ENCODE measurements at regions not wholly inside any gene's neighbourhood (a gene's known extent, or its start where the extent isn't known, plus 50 kb on each side); places are given as distances from the start of the nearest gene placed in this dataset.

DNA sequence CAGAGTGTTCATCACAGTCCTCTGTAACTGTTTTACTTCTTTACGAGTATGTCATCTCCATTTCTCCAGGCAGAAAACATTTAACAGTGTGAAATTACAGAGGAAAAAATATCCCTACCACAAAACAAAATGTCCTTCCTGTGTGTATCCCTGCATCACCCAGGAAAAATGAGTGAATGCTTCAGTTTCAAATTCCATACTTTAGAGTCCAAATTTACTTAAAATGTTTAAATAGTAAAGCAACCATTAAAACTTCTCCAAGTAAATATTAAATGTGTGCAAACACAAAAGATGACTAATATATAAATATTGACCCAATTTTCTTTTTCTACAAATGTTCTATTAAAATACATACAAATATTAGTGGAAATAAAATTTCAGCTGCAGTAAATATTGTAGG lies 1016.6 kb upstream of the PCDH20 start:
- Histone ChIP-seq H3K9me2 (replicated peaks; ENCODE audit: control insufficient read depth, low read length) (no peaks in the 10 kb centered on the region), H4K20me1 (ENCODE audit: control insufficient read depth, insufficient read depth, low read depth, low read length) (no peaks in the 10 kb centered on the region), H3K4me2 (ENCODE audit: low read length) (no peak overlapping the region), H3K27me3 (ENCODE audit: control insufficient read depth, low read length) (no peaks in the 10 kb centered on the region), H3K4me3 (ENCODE audit: low read length) (no peak overlapping the region), H3K9me3 (ENCODE audit: control insufficient read depth, insufficient read depth, low read length) (no peaks in the 10 kb centered on the region), H3K36me3 (ENCODE audit: control insufficient read depth, low read length) (no peaks in the 10 kb centered on the region), H3K27ac (ENCODE audit: low read depth, low read length) (no peak overlapping the region), H3K4me1 (ENCODE audit: control insufficient read depth, low read length) (no peaks in the 10 kb centered on the region), H3F3A (ENCODE audit: control insufficient read depth, insufficient read depth) (no peaks in the 10 kb centered on the region), H3K79me2 (ENCODE audit: control insufficient read depth, low read length) (no peaks in the 10 kb centered on the region)
- TF ChIP-seq EZH2phosphoT487 (IDR thresholded peaks at IDR 0.05; ENCODE audit: borderline replicate concordance, low read length), result no peak
- TF ChIP-seq, protein P1, sequence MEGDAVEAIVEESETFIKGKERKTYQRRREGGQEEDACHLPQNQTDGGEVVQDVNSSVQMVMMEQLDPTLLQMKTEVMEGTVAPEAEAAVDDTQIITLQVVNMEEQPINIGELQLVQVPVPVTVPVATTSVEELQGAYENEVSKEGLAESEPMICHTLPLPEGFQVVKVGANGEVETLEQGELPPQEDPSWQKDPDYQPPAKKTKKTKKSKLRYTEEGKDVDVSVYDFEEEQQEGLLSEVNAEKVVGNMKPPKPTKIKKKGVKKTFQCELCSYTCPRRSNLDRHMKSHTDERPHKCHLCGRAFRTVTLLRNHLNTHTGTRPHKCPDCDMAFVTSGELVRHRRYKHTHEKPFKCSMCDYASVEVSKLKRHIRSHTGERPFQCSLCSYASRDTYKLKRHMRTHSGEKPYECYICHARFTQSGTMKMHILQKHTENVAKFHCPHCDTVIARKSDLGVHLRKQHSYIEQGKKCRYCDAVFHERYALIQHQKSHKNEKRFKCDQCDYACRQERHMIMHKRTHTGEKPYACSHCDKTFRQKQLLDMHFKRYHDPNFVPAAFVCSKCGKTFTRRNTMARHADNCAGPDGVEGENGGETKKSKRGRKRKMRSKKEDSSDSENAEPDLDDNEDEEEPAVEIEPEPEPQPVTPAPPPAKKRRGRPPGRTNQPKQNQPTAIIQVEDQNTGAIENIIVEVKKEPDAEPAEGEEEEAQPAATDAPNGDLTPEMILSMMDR (IDR thresholded peaks at IDR 0.05; ENCODE audit: low read depth, low read length, poor library complexity, severe bottlenecking), result no peak

- no peaks in the 10 kb centered on the region for H3K79me2 ChIP-seq (ENCODE audit: control insufficient read depth, low read length)
- no peak overlapping the region for H3K4me3 ChIP-seq (ENCODE audit: low read length)
- H3F3A ChIP-seq (ENCODE audit: control insufficient read depth, insufficient read depth), result no peaks in the 10 kb centered on the region
- no peaks in the 10 kb centered on the region for H3K4me1 ChIP-seq (ENCODE audit: control insufficient read depth, low read length)
- no peaks in the 10 kb centered on the region for H4K20me1 ChIP-seq (ENCODE audit: control insufficient read depth, insufficient read depth, low read depth, low read length)
- no peaks in the 10 kb centered on the region for H3K27me3 ChIP-seq (ENCODE audit: control insufficient read depth, low read length)
- H3K9me3 ChIP-seq (ENCODE audit: control insufficient read depth, insufficient read depth, low read length), result no peaks in the 10 kb centered on the region
- no peak for TF ChIP-seq EZH2phosphoT487 (IDR thresholded peaks at IDR 0.05; ENCODE audit: borderline replicate concordance, low read length)
- TF ChIP-seq, protein P1 (IDR thresholded peaks at IDR 0.05; ENCODE audit: low read depth, low read length, poor library complexity, severe bottlenecking), result no peak
- H3K36me3 ChIP-seq (ENCODE audit: control insufficient read depth, low read length), result no peaks in the 10 kb centered on the region
- no peaks in the 10 kb centered on the region for H3K9me2 ChIP-seq (replicated peaks; ENCODE audit: control insufficient read depth, low read length)
- H3K27ac ChIP-seq (ENCODE audit: low read depth, low read length), result no peak overlapping the region
- H3K4me2 ChIP-seq (ENCODE audit: low read length), result no peak overlapping the region
These were observed 1016.2 kb upstream of the PCDH20 start for GRCh38 chr13:62431852-62432251.

DNA sequence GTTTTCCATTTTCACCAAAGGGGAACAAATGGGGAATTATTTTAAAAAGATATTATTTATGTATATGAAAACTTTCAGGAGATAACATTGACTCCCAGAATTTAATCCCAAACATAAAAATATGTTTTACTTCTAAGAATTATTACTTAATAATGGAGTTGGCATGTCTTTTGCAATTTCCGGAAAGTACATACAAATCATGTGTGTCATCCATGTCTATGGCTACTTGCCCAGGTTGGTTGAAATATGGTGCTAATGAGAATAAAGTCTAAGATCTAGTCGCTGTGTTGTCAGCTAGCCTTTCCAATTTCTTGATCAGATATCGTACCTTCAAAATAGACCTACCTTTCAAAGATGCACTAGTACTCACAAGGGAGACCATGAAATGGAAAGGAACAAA lies 1003.2 kb upstream of the PCDH20 start:
- no peaks in the 10 kb centered on the region for H3K27me3 ChIP-seq (ENCODE audit: control insufficient read depth, low read length)
- H4K20me1 ChIP-seq (ENCODE audit: control insufficient read depth, insufficient read depth, low read depth, low read length), result no peaks in the 10 kb centered on the region
- H3K36me3 ChIP-seq (ENCODE audit: control insufficient read depth, low read length), result no peaks in the 10 kb centered on the region
- H3K27ac ChIP-seq (ENCODE audit: low read depth, low read length), result no peak overlapping the region
- H3K4me1 ChIP-seq (ENCODE audit: control insufficient read depth, low read length), result no peaks in the 10 kb centered on the region
- H3K9me3 ChIP-seq (ENCODE audit: control insufficient read depth, insufficient read depth, low read length), result no peaks in the 10 kb centered on the region
- TF ChIP-seq, protein P1 (IDR thresholded peaks at IDR 0.05; ENCODE audit: low read depth, low read length, poor library complexity, severe bottlenecking), result no peak
- no peak for TF ChIP-seq EZH2phosphoT487 (IDR thresholded peaks at IDR 0.05; ENCODE audit: borderline replicate concordance, low read length)
- H3K4me3 ChIP-seq (ENCODE audit: low read length), result no peak overlapping the region
- H3K9me2 ChIP-seq (replicated peaks; ENCODE audit: control insufficient read depth, low read length), result no peaks in the 10 kb centered on the region
- no peaks in the 10 kb centered on the region for H3F3A ChIP-seq (ENCODE audit: control insufficient read depth, insufficient read depth)
- no peaks in the 10 kb centered on the region for H3K79me2 ChIP-seq (ENCODE audit: control insufficient read depth, low read length)
- no peak overlapping the region for H3K4me2 ChIP-seq (ENCODE audit: low read length)

DNA sequence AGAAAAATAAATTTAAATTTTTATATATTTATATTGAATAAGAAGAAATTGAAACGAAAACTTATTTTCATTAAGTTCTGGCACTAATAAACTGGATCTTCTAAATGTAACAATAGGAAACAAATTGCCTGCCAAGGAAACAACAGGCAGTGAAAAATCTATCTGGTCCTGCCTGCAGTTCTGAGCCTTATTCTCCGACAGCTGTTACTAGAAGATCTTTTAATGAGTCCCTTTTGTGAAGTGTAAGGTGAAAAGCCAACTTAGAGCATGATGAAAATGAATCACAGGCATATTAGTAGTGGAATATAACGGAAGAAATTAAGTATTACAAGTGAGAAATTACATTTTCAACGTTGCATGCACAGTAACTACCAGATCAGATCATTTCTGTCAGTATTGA lies 1002.7 kb upstream of the PCDH20 start:
- Histone ChIP-seq H3K36me3 (ENCODE audit: control insufficient read depth, low read length) (no peaks in the 10 kb centered on the region), H3K4me3 (ENCODE audit: low read length) (no peak overlapping the region), H4K20me1 (ENCODE audit: control insufficient read depth, insufficient read depth, low read depth, low read length) (no peaks in the 10 kb centered on the region), H3K27ac (ENCODE audit: low read depth, low read length) (no peak overlapping the region), H3K9me2 (replicated peaks; ENCODE audit: control insufficient read depth, low read length) (no peaks in the 10 kb centered on the region), H3F3A (ENCODE audit: control insufficient read depth, insufficient read depth) (no peaks in the 10 kb centered on the region), H3K4me1 (ENCODE audit: control insufficient read depth, low read length) (no peaks in the 10 kb centered on the region), H3K4me2 (ENCODE audit: low read length) (no peak overlapping the region), H3K27me3 (ENCODE audit: control insufficient read depth, low read length) (no peaks in the 10 kb centered on the region), H3K9me3 (ENCODE audit: control insufficient read depth, insufficient read depth, low read length) (no peaks in the 10 kb centered on the region), H3K79me2 (ENCODE audit: control insufficient read depth, low read length) (no peaks in the 10 kb centered on the region)
- TF ChIP-seq, protein P1 (IDR thresholded peaks at IDR 0.05; ENCODE audit: low read depth, low read length, poor library complexity, severe bottlenecking), result no peak
- TF ChIP-seq EZH2phosphoT487 (IDR thresholded peaks at IDR 0.05; ENCODE audit: borderline replicate concordance, low read length), result no peak
